Neutrophil (primary cell): ENCODE measurements at regions not wholly inside any gene's neighbourhood (a gene's known extent, or its start where the extent isn't known, plus 50 kb on each side); places are given as distances from the start of the nearest gene placed in this dataset.
A peak's percentile ranks its signal among the peaks of the same experiment; 100 is the strongest.

Experiments
- H3K27ac ChIP-seq: fragments of 200-600 bp; sonication (generic); 2 replicates; pipeline ENCODE4 v1.5.1; 2016; ENCODE audit warnings: mild to moderate bottlenecking, moderate library complexity
- H3K27me3 ChIP-seq: fragments of 200-600 bp; sonication (generic); 2 replicates; pipeline ENCODE4 v1.6.0; 2016; ENCODE audit warnings: mild to moderate bottlenecking
- H3K36me3 ChIP-seq: fragments of 200-600 bp; sonication (generic); 2 replicates; pipeline ENCODE4 v1.5.1; 2017
- H3K4me1 ChIP-seq, 2 experiments: fragments of 200-600 bp in 1 of 2; sonication (generic) in 1 of 2; 1 replicate in 1 of 2; 2 replicates in 1 of 2; pipeline versions ENCODE4 v1.5.1 to v1.6.1; 2013 to 2016; ENCODE audit warnings: low read depth in 1 of 2, low read length in 1 of 2, mild to moderate bottlenecking in 1 of 2, moderate library complexity in 1 of 2; ENCODE audit not compliant: control insufficient read depth in 1 of 2, insufficient read depth in 1 of 2
- H3K4me3 ChIP-seq, 2 experiments: fragments of 200-600 bp in 1 of 2; sonication (generic) in 1 of 2; 1 replicate in 1 of 2; 2 replicates in 1 of 2; pipeline ENCODE4 v1.5.1; 2013 to 2016; ENCODE audit warnings: low read depth in 1 of 2, low read length in 1 of 2, mild to moderate bottlenecking in 1 of 2, moderate library complexity in 1 of 2
- H3K9me3 ChIP-seq: fragments of 200-600 bp; sonication (generic); 2 replicates; pipeline ENCODE4 v1.5.1; 2016
- TF ChIP-seq, protein P1 (sequence below): fragments of 200-600 bp; sonication (generic); IDR thresholded peaks from 2 replicates; pipeline ENCODE4 v1.5.1; 2016; ENCODE audit warnings: antibody characterized with exemption

- Histone ChIP-seq H3K27me3 (no peaks in the 10 kb centered on the region), H3K4me3 (no peak overlapping the region), H3K9me3 (no peaks in the 10 kb centered on the region), H3K36me3 (no peaks in the 10 kb centered on the region), H3K27ac (no peak overlapping the region), H3K4me1 (peaks cover 19 to 21% of the 10 kb centered on the region in 2 experiments)
- TF ChIP-seq, protein P1, sequence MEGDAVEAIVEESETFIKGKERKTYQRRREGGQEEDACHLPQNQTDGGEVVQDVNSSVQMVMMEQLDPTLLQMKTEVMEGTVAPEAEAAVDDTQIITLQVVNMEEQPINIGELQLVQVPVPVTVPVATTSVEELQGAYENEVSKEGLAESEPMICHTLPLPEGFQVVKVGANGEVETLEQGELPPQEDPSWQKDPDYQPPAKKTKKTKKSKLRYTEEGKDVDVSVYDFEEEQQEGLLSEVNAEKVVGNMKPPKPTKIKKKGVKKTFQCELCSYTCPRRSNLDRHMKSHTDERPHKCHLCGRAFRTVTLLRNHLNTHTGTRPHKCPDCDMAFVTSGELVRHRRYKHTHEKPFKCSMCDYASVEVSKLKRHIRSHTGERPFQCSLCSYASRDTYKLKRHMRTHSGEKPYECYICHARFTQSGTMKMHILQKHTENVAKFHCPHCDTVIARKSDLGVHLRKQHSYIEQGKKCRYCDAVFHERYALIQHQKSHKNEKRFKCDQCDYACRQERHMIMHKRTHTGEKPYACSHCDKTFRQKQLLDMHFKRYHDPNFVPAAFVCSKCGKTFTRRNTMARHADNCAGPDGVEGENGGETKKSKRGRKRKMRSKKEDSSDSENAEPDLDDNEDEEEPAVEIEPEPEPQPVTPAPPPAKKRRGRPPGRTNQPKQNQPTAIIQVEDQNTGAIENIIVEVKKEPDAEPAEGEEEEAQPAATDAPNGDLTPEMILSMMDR = no peak
Observed at GRCh38 chr5:35442885-35443639, 174.6 kb upstream of the SPEF2 start.

GRCh38 chr5:35440409-35440808 is 177.3 kb upstream of the SPEF2 start:
- H3K36me3 ChIP-seq = no peaks in the 10 kb centered on the region
- TF ChIP-seq, protein P1 = no peak
- H3K27me3 ChIP-seq = no peaks in the 10 kb centered on the region
- peaks cover 21 to 23% of the 10 kb centered on the region in 2 experiments for H3K4me1 ChIP-seq
- no peak overlapping the region for H3K27ac ChIP-seq
- no peak overlapping the region for H3K4me3 ChIP-seq
- H3K9me3 ChIP-seq = no peaks in the 10 kb centered on the region

DNA sequence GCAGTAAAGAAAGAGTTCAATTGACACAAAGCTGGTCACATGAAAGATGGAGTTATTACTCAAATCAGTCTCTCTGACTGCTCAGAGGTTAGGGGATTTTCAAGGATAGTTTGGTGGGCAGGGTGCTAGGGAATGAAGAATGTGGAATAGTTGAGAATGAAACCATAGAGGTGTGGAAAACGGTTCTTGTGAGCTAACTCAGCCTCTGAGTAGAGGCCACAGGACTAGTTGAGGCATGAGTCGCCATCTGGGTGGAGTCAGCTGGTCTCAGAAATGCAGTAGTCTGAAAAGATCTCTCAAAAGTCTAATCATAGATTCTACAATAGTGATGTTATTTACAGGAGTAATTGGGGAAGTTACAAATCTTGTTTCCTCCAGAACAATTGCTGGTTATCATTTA is 178.9 kb upstream of the SPEF2 start:
- H3K36me3 ChIP-seq = no peaks in the 10 kb centered on the region
- peaks cover 21 to 23% of the 10 kb centered on the region in 2 experiments for H3K4me1 ChIP-seq
- H3K4me3 ChIP-seq = no peak overlapping the region
- H3K27ac ChIP-seq = peak overlapping the region; percentile 4
- H3K27me3 ChIP-seq = no peaks in the 10 kb centered on the region
- H3K9me3 ChIP-seq = no peaks in the 10 kb centered on the region
- TF ChIP-seq, protein P1 = no peak

GRCh38 chr5:35438288-35438687 is 179.4 kb upstream of the SPEF2 start:
- Histone ChIP-seq H3K4me1 (peaks cover 21 to 23% of the 10 kb centered on the region in 2 experiments), H3K9me3 (no peaks in the 10 kb centered on the region), H3K27me3 (no peaks in the 10 kb centered on the region), H3K27ac (no peak overlapping the region), H3K36me3 (no peaks in the 10 kb centered on the region), H3K4me3 (no peak overlapping the region)
- TF ChIP-seq, protein P1 = no peak

GRCh38 chr5:35436400-35437057 is 181.1 kb upstream of the SPEF2 start:
- no peaks in the 10 kb centered on the region for H3K9me3 ChIP-seq
- no peaks in the 10 kb centered on the region for H3K36me3 ChIP-seq
- no peaks in the 10 kb centered on the region for H3K27me3 ChIP-seq
- H3K27ac ChIP-seq = no peak overlapping the region
- H3K4me3 ChIP-seq = no peak overlapping the region
- TF ChIP-seq, protein P1 = no peak
- H3K4me1 ChIP-seq = peaks cover 21 to 23% of the 10 kb centered on the region in 2 experiments
